HEK293 (cell line): ENCODE measurements at regions not wholly inside any gene's neighbourhood (a gene's known extent, or its start where the extent isn't known, plus 50 kb on each side); places are given as distances from the start of the nearest gene placed in this dataset.
A peak's percentile ranks its signal among the peaks of the same experiment; 100 is the strongest.

Experiments
- IKZF3 ChIP-seq: fragments of 450-650 bp; IDR thresholded peaks from 2 replicates; pipeline ENCODE4 v1.5.0; 2018; ENCODE audit warnings: missing biosample characterization, mild to moderate bottlenecking, missing genetic modification characterization, moderate library complexity
- KLF10 ChIP-seq: fragments of 450-650 bp; IDR thresholded peaks from 2 replicates; pipeline ENCODE4 v1.5.1; 2018; ENCODE audit warnings: missing biosample characterization, mild to moderate bottlenecking, missing genetic modification characterization
- ZBTB1 ChIP-seq: fragments of 450-650 bp; formaldehyde crosslinking; IDR thresholded peaks from 2 replicates; pipeline ENCODE4 v1.5.1; 2016; ENCODE audit warnings: missing biosample characterization, missing genetic modification characterization
- ZBTB10 ChIP-seq: fragments of 450-650 bp; formaldehyde crosslinking; IDR thresholded peaks from 2 replicates; pipeline ENCODE4 v1.5.1; 2016; ENCODE audit warnings: missing biosample characterization, missing genetic modification characterization
- ZBTB17 ChIP-seq: fragments of 450-650 bp; formaldehyde crosslinking; IDR thresholded peaks from 2 replicates; pipeline ENCODE4 v1.5.1; 2016; ENCODE audit warnings: missing biosample characterization, missing genetic modification characterization
- ZNF121 ChIP-seq: fragments of 450-650 bp; formaldehyde crosslinking; IDR thresholded peaks from 2 replicates; pipeline ENCODE4 v1.5.1; 2016; ENCODE audit warnings: missing biosample characterization, missing genetic modification characterization
- ZNF2 ChIP-seq: fragments of 450-650 bp; formaldehyde crosslinking; IDR thresholded peaks from 2 replicates; pipeline ENCODE4 v1.5.1; 2016; ENCODE audit warnings: missing biosample characterization, missing genetic modification characterization
- ZNF211 ChIP-seq: fragments of 450-650 bp; formaldehyde crosslinking; IDR thresholded peaks from 2 replicates; pipeline ENCODE4 v1.5.1; 2016; ENCODE audit warnings: low read depth, missing biosample characterization, missing genetic modification characterization
- ZNF335 ChIP-seq: fragments of 450-650 bp; formaldehyde crosslinking; conservative IDR thresholded peaks from 2 replicates; pipeline ENCODE4 v1.5.1; 2016; ENCODE audit warnings: missing biosample characterization, missing genetic modification characterization
- ZNF660 ChIP-seq: fragments of 450-650 bp; IDR thresholded peaks from 2 replicates; pipeline ENCODE4 v1.5.1; 2018; ENCODE audit warnings: missing biosample characterization, mild to moderate bottlenecking, missing genetic modification characterization
- ZNF747 ChIP-seq: fragments of 450-650 bp; formaldehyde crosslinking; IDR thresholded peaks from 2 replicates; pipeline ENCODE4 v1.5.1; 2016; ENCODE audit warnings: missing biosample characterization, missing genetic modification characterization
- ZNF843 ChIP-seq: fragments of 450-650 bp; formaldehyde crosslinking; IDR thresholded peaks from 2 replicates; pipeline ENCODE4 v1.5.1; 2016; ENCODE audit warnings: missing biosample characterization, missing genetic modification characterization
- ZSCAN23 ChIP-seq: fragments of 450-650 bp; formaldehyde crosslinking; IDR thresholded peaks from 2 replicates; pipeline ENCODE4 v1.5.1; 2016; ENCODE audit warnings: missing biosample characterization, missing genetic modification characterization
- TF ChIP-seq, protein P1 (sequence below): fragments of 450-650 bp; formaldehyde crosslinking; IDR thresholded peaks from 2 replicates; pipeline ENCODE4 v1.5.1; 2017; ENCODE audit warnings: missing biosample characterization, missing genetic modification characterization
- TF ChIP-seq, protein P2 (sequence below): fragments of 450-650 bp; formaldehyde crosslinking; conservative IDR thresholded peaks from 2 replicates; pipeline ENCODE4 v1.5.1; 2016; ENCODE audit warnings: low read depth, missing biosample characterization, missing genetic modification characterization
- TF ChIP-seq, protein P3 (sequence below): fragments of 450-650 bp; formaldehyde crosslinking; IDR thresholded peaks from 2 replicates; pipeline ENCODE4; 2016; ENCODE audit warnings: missing biosample characterization, missing genetic modification characterization
- TF ChIP-seq, protein P4 (sequence below): fragments of 450-650 bp; formaldehyde crosslinking; IDR thresholded peaks from 2 replicates; pipeline ENCODE4 v1.5.1; 2016; ENCODE audit warnings: missing biosample characterization, missing genetic modification characterization

DNA sequence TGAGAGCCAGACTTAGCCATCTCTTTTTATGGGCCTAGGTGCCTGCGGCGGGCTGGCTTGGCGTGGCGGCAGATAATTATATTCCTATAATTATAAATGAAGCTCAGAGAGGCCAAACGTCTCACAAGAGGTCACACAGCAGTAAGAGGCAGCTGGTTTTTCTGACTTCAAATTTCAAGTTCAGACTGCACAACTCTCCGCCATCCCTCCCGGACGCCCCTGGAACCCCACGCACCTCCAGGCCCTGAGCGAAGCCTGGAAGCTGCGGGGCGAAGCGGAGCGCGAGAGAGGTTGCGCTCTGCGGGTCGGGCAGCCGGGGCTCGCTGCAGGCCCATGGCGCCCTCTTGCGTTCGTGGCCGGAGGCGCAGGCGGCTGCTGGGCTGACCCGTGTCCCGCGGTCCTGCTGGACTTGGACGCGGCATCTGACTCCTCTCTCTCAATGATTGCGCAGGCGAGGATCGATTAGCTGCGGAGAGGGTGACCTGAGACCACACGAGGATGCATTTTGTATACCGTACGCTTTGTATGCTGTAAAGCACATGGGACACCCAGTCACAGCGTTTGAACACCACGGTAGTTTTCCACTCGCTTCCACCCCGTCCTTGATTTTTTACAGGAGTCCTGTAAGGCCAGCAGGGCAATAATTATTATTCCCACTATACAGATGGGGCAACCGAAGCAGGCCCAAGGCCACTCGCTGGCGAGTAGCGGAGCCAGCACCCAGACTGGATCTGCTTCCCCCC, 272.7 kb downstream of the FOXD2 start (continued):
- TF ChIP-seq, protein P1, sequence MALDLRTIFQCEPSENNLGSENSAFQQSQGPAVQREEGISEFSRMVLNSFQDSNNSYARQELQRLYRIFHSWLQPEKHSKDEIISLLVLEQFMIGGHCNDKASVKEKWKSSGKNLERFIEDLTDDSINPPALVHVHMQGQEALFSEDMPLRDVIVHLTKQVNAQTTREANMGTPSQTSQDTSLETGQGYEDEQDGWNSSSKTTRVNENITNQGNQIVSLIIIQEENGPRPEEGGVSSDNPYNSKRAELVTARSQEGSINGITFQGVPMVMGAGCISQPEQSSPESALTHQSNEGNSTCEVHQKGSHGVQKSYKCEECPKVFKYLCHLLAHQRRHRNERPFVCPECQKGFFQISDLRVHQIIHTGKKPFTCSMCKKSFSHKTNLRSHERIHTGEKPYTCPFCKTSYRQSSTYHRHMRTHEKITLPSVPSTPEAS (tag by site-specific recombination), result 0 out of 2 replicates have a peak, but pooled peaks have one; percentile 13
- TF ChIP-seq ZNF660 (tag by site-specific recombination) (0 out of 2 replicates have a peak, but pooled peaks have one; percentile 49), ZNF335 (tag by site-specific recombination) (peak; percentile 6; the same call in 1 of the 2 replicates), ZNF747 (tag by site-specific recombination) (no peak), ZNF121 (tag by site-specific recombination) (0 out of 2 replicates have a peak, but pooled peaks have one; percentile 23), ZBTB10 (peak; percentile 25; the same call in 1 of the 2 replicates), ZBTB17 (tag by site-specific recombination) (peak; percentile 56), KLF10 (tag by site-specific recombination) (peak; percentile 49; the same call in 1 of the 2 replicates), IKZF3 (tag by site-specific recombination) (no peak; the same call in 1 of the 2 replicates), ZSCAN23 (tag by site-specific recombination) (0 out of 2 replicates have a peak, but pooled peaks have one; percentile 41), ZNF2 (tag by site-specific recombination) (peak; percentile 88), ZNF843 (0 out of 2 replicates have a peak, but pooled peaks have one; percentile 21), ZNF211 (tag by site-specific recombination) (no peak), ZBTB1 (tag by site-specific recombination) (0 out of 2 replicates have a peak, but pooled peaks have one; percentile 88)
- TF ChIP-seq, protein P2, sequence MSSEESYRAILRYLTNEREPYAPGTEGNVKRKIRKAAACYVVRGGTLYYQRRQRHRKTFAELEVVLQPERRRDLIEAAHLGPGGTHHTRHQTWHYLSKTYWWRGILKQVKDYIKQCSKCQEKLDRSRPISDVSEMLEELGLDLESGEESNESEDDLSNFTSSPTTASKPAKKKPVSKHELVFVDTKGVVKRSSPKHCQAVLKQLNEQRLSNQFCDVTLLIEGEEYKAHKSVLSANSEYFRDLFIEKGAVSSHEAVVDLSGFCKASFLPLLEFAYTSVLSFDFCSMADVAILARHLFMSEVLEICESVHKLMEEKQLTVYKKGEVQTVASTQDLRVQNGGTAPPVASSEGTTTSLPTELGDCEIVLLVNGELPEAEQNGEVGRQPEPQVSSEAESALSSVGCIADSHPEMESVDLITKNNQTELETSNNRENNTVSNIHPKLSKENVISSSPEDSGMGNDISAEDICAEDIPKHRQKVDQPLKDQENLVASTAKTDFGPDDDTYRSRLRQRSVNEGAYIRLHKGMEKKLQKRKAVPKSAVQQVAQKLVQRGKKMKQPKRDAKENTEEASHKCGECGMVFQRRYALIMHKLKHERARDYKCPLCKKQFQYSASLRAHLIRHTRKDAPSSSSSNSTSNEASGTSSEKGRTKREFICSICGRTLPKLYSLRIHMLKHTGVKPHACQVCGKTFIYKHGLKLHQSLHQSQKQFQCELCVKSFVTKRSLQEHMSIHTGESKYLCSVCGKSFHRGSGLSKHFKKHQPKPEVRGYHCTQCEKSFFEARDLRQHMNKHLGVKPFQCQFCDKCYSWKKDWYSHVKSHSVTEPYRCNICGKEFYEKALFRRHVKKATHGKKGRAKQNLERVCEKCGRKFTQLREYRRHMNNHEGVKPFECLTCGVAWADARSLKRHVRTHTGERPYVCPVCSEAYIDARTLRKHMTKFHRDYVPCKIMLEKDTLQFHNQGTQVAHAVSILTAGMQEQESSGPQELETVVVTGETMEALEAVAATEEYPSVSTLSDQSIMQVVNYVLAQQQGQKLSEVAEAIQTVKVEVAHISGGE (tag by site-specific recombination), result peak; percentile 50
- TF ChIP-seq, protein P3, sequence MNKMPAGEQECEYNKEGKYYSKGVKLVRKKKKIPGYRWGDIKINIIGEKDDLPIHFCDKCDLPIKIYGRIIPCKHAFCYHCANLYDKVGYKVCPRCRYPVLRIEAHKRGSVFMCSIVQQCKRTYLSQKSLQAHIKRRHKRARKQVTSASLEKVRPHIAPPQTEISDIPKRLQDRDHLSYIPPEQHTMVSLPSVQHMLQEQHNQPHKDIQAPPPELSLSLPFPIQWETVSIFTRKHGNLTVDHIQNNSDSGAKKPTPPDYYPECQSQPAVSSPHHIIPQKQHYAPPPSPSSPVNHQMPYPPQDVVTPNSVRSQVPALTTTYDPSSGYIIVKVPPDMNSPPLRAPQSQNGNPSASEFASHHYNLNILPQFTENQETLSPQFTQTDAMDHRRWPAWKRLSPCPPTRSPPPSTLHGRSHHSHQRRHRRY (tag by site-specific recombination), result no peak
- TF ChIP-seq, protein P4, sequence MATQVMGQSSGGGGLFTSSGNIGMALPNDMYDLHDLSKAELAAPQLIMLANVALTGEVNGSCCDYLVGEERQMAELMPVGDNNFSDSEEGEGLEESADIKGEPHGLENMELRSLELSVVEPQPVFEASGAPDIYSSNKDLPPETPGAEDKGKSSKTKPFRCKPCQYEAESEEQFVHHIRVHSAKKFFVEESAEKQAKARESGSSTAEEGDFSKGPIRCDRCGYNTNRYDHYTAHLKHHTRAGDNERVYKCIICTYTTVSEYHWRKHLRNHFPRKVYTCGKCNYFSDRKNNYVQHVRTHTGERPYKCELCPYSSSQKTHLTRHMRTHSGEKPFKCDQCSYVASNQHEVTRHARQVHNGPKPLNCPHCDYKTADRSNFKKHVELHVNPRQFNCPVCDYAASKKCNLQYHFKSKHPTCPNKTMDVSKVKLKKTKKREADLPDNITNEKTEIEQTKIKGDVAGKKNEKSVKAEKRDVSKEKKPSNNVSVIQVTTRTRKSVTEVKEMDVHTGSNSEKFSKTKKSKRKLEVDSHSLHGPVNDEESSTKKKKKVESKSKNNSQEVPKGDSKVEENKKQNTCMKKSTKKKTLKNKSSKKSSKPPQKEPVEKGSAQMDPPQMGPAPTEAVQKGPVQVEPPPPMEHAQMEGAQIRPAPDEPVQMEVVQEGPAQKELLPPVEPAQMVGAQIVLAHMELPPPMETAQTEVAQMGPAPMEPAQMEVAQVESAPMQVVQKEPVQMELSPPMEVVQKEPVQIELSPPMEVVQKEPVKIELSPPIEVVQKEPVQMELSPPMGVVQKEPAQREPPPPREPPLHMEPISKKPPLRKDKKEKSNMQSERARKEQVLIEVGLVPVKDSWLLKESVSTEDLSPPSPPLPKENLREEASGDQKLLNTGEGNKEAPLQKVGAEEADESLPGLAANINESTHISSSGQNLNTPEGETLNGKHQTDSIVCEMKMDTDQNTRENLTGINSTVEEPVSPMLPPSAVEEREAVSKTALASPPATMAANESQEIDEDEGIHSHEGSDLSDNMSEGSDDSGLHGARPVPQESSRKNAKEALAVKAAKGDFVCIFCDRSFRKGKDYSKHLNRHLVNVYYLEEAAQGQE (tag by site-specific recombination), result peak; percentile 39; the same call in 1 of the 2 replicates
